ENCODE measurements at regions not wholly inside any gene's neighbourhood (a gene's known extent, or its start where the extent isn't known, plus 50 kb on each side); places are given as distances from the start of the nearest gene placed in this dataset.
"Not testable (repeated sequence)": the region's sequence is repeated elsewhere in the genome, so short reads cannot be mapped to it uniquely, and the experiment has no call there.

- TF ChIP-seq CTCF (IDR thresholded peaks at IDR 0.05); ZFX (IDR thresholded peaks at IDR 0.05; ENCODE audit: borderline replicate concordance): not testable (repeated sequence)
Observed at GRCh38 chr15:62683192-62683591, 359.4 kb upstream of the TPM1 start.

Measured in 22Rv1 (cell line).